ENCODE measurements at regions not wholly inside any gene's neighbourhood (a gene's known extent, or its start where the extent isn't known, plus 50 kb on each side); places are given as distances from the start of the nearest gene placed in this dataset.
A peak's percentile ranks its signal among the peaks of the same experiment; 100 is the strongest.

DNA sequence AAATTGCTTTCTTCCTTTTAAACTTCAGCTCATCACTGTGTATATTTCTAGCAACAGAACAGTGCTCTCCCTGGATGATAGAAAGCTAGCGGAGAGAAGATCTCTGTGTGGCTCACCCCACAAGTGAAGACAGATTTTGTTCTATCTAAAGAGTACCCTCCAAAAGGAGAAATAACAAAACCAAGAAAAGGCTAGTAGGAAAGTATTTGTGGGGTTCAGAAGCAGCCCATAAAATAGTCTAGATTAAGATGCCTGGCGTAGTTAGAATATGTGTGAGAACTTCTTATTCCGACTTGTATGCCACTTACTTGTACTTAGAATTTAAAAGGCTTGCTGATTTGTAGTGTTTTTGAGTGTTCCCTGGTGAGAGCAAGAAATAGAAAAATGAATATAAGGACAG, 214.9 kb upstream of the IL12A start:
- H3K4me3 ChIP-seq: no peak overlapping the region
- TF ChIP-seq, protein P1, sequence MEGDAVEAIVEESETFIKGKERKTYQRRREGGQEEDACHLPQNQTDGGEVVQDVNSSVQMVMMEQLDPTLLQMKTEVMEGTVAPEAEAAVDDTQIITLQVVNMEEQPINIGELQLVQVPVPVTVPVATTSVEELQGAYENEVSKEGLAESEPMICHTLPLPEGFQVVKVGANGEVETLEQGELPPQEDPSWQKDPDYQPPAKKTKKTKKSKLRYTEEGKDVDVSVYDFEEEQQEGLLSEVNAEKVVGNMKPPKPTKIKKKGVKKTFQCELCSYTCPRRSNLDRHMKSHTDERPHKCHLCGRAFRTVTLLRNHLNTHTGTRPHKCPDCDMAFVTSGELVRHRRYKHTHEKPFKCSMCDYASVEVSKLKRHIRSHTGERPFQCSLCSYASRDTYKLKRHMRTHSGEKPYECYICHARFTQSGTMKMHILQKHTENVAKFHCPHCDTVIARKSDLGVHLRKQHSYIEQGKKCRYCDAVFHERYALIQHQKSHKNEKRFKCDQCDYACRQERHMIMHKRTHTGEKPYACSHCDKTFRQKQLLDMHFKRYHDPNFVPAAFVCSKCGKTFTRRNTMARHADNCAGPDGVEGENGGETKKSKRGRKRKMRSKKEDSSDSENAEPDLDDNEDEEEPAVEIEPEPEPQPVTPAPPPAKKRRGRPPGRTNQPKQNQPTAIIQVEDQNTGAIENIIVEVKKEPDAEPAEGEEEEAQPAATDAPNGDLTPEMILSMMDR (IDR thresholded peaks at IDR 0.05): no peak
- DNase-seq (ENCODE audit: low spot score): no peak
- H3K27ac ChIP-seq: peak overlapping the region in 1 of 2 donors; percentile 10

DNA sequence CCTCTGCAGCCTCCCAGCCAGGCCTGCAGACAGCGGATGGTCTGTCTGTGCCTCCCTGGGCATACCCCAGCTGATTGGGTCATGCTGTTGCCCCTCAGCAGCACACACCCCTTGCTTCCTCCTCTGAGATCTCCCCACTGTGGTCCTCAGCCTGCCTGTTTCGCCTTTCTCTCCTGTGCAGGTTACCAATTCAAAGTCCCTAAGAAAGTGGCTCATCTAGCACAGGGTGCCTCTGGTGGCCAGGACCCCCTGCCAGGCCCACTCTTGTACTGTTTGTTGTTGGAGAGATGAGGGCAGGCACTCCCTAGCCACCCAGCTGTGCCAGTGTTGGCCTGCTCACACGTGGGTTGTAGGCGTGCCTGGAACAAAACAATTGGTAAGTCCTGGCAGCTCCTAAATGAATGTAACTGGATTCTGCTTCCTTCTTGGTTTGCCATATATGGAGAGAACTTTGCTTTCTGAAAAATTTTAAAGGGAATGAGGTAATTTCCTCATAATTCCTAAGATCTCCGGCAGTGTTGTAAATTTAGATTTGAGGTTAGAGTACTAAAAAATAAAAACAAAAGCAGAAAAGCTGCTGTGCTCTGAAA, 213.2 kb upstream of the IL12A start:
- DNase-seq (ENCODE audit: low spot score): no peak
- H3K27ac ChIP-seq: peak overlapping the region; percentile 76 to 85
- TF ChIP-seq, protein P1 (IDR thresholded peaks at IDR 0.05): no peak
- H3K4me3 ChIP-seq: no peak overlapping the region

DNA sequence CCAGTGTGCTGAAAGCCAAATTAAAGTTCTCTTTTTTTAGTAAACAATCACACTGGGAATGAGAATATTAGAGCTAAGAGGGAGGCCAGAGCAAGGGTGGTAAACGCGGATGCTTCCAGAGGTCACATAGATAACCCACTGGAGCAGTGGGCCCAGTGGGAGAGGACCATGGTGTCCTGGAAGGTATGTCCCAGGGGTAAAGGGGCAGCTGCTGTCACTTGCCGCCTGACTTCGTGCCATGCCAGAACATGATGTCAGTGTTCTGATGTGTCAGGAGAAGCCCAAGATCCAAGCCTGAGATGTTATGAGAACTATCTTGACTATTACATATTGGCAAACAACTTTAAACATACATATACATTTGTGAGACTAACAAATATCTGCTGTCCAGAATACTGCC, 211.9 kb upstream of the IL12A start:
- peak overlapping the region; percentile 0 for H3K4me3 ChIP-seq
- no peak for DNase-seq (ENCODE audit: low spot score)
- TF ChIP-seq, protein P1 (IDR thresholded peaks at IDR 0.05): no peak
- peak overlapping the region; percentile 76 to 85 for H3K27ac ChIP-seq

DNA sequence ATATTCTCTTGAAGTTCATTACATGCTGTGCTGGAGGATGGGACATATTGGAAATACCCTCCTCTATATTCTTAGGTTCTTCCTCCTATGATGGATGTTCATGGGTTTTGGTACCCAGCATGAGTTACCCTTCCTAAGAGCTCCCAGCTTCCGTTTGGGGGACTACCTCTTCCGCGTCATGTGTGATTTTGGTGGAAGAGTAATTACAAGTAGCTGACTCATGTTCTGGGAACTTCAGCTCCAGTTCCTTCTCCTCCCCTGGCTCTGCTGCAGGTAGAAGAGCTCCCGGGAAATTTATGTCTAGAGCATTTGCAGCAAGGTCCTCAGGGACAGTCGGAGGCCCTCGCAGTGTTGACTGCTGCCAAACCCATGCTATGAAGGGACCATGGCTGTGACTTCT, 208.8 kb upstream of the IL12A start:
- peak overlapping the region in 1 of 2 donors; percentile 46 for H3K27ac ChIP-seq
- H3K4me3 ChIP-seq: no peak overlapping the region
- no peak for DNase-seq (ENCODE audit: low spot score)
- TF ChIP-seq, protein P1 (IDR thresholded peaks at IDR 0.05): no peak

DNA sequence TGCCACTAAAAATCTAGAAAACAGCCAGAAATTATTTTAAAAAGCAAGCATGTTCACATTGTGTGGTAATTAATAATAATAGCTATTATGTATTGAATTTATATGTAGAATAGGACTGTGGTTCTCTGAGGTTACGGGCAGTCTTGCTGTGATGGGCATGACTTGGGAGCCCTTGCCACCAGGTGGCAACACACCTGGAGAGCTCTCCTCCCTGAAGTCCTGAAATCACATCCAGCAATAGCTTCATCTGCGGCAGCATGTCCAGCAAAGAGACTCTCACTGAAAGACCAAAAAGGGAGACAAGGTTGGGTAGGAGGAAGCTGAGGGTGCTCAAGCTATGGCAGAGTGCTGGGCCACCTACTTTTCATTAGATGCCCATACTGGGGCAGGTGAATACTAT, 206.8 kb upstream of the IL12A start:
- DNase-seq (ENCODE audit: low spot score): no peak
- peak overlapping the region in 1 of 2 donors; percentile 46 for H3K27ac ChIP-seq
- no peak overlapping the region for H3K4me3 ChIP-seq
- TF ChIP-seq, protein P1 (IDR thresholded peaks at IDR 0.05): no peak

DNA sequence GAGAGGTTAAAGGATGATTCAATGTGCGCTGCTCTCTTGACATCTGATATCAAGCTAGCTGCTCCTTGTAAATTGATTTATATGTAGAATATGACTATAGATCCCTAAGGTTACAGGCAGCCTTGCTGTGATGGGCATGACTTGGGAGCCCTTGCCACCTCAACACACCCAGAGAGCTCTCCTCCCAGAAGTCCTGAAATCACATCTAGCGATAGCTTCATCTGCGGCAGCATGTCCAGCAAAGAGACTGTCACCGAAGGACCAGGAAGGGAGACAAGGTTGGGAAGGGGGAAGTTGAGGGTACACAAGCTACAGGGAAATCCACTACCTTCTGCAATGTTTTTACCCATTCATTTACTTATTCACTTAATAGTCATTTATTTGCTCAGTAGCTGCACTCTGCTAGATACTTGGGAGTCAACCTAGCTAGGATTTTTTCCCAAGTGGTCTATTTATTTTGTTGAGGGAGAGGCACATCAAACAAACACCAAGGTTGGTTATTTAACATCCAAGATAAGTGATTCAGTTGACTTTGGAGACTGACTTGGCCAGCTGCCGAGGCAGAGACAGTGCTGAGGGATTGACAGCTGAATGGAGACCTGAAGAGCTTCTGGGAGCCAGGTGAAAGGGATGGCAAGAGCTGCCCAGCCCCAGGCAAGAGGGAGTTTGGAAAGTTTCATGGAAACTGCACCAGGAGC, 205.8 kb upstream of the IL12A start:
- Histone ChIP-seq H3K27ac (peak overlapping the region; percentile 62 to 75), H3K4me3 (no peak overlapping the region)
- TF ChIP-seq, protein P1 (IDR thresholded peaks at IDR 0.05): no peak
- no peak for DNase-seq (ENCODE audit: low spot score)

Data from coronary artery (tissue), 2 donors.